H4 (cell line): ENCODE measurements at regions not wholly inside any gene's neighbourhood (a gene's known extent, or its start where the extent isn't known, plus 50 kb on each side); places are given as distances from the start of the nearest gene placed in this dataset.

Experiments
- DNase-seq: peaks from one replicate; pipeline ENCODE4 v3.0.0-alpha.2; 2015; ENCODE audit warnings: low spot score

DNA sequence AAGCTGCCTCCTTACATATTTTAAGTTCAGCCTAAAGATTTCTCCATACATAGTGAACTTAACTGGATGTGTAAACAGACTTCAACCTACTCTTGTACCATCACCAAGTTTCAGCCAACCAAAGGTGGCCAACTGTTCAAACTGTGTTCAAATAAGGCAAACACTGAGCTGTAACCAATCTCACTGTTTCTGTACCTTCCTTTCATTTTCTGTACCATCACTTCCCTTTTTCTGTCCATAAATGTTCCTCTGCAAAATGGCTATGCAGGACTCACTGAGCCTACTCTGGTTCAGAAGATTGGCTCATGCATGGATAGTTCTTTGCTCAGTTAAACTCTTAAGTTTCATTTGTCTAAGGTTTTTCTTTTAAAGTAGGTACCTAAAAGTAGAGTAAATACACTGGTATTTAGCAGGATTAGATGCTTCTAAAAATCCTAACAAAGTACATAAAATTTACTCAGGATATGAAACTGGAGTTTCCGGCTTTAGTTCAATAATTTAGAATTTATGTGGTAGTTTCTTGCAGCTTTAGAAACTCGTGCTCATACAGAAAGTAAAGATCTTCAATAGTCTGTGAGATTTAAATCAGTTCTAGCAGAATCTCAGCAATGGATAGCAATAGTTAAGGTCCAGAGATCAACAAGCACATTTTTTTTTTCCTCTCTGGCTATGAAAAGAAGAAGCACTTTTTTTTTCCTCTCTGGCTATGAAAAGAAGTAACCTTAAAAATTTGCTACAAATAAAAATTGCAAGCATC lies 282.0 kb upstream of the PPFIA2 start:
- DNase-seq = no peak

DNA sequence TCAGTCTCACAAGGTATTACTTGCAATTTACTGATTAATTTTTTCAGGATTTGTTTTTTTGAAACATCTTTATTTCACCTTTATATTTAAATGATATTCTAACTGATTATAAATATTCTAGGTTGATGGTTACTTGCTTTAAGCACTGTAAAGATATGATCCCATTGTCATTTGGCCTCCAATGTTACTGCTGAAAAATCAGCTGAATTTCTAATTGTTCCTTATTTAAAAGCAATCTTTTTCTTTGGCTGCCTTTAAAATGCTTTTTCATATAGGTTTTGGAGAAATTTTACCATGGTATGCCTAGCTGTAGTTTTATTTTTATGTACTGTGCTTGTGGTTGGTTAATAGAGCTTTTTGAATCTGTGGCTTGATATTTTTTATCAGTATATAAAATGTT lies 275.6 kb upstream of the PPFIA2 start:
- no peak for DNase-seq

DNA sequence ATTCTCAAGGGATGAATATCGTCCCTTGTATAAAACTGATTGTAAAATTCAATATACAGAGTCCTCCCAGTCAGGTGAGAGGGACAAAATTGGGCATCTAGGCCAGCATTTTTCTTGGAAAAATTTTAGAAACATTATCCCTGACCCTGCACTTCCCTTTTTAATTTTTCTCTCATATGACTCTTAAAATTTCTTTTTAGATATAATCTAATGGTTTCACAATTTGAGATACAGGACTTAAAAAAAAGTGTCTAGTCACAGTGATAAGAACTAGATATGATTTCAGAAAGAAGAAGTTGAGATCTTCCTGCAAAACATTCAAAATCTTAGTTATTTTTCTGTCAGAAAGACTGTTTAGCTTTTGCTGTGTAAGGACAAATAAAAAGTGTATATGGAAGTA lies 270.8 kb upstream of the PPFIA2 start:
- no peak for DNase-seq

DNA sequence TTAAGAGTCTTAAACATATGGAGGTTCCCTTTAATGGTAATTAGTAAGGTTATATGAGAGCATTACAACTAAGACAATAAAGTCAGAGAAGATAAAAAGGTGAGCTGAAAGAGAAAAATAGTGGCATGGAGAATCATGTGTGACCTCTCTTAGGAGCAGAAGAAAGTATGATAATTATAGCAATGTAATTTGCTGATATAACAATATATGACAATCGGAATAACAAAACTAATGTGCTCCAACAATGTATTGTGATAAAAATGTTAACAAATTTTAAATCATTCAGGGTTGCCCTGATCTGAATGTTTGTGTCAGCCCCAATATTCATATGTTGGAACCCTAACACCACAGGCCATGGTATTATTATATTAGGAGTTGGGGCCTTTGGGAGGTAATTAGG lies 269.6 kb upstream of the PPFIA2 start:
- DNase-seq = no peak

DNA sequence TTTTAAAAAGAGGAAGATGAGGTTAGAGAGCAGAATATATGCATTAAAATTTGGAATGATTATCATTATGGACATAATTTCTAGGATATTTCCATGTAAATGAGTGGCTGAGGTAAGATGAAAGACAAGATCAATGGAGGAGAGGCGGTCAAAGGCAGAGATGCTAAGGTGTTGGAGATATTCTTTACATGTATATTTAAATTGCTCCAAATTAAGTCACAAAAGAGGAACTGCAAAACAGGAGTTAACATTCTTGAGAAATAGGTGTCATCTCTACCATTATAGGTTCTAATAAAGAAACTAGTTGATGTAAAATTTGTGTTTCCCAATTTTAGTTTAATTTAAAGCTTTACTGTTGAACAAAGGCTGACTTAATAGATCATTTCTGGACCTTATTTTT lies 268.5 kb upstream of the PPFIA2 start:
- no peak for DNase-seq

DNA sequence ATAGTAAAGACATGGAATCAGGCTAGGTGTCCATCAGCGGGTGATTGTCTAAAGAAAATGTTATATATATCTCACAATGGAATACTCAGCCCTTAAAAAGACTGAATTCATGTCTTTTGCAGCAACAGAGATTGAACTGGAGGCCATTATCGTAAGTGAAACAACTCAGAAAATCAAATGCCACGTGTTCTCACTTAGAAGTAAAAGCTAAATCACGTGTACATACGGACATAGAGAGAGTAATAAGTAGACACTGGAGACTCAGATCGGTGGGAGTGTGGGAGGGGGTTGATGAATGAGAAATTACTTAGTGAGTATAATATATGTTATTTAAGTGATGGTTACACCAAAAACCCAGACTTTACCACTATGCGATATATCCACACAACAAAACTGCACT lies 266.3 kb upstream of the PPFIA2 start:
- DNase-seq = no peak

DNA sequence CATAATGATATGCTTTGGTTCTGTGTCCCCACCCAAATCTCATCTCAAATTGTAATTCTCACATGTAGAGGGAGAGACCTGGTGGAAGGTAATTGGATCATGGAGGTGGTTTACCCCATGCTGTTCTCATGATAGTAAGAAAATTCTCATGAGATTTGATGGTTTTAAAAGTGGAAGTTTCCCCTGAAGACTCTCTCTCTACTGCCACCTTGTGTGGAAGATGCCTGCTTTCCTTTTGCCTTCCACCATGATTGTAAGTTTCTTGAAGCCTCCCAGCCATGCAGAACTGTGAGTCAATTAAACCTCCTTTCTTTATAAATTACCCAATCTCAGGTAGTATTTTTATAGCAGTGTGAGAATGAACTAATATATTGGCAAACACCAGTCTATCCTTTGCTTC lies 260.4 kb upstream of the PPFIA2 start:
- DNase-seq = peak; percentile 6

DNA sequence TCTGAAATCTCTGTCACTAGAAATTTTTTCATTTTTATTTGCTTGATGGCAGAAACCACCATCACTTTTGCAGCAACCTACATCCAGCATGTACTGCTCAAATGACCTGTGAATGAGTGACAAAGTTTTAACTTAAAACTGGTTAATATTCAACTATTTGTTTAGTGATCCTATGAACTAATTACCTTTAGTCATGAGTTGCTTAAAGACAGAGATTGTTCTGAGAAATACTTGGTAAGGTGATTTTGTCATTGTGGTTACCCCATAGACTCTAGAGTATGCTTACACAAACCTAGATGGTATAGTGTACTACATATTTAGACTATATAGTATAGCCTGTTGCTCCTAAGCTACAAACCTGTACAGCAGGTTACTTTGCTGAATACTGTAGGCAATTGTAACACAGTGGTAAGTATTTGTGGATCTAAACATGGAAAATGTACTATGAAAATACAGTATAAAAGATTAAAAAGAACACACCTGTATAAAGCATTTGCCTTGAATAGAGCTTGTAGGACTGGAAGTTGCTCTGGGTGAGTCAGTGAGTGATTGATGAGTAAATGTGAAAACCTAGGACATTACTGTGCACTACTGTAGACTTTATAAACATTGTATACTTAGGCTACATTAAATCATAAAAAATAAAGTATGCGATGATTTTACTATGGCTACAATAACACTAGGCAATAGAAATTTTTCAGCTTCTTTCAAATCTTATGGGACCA lies 256.6 kb upstream of the PPFIA2 start:
- DNase-seq = no peak

DNA sequence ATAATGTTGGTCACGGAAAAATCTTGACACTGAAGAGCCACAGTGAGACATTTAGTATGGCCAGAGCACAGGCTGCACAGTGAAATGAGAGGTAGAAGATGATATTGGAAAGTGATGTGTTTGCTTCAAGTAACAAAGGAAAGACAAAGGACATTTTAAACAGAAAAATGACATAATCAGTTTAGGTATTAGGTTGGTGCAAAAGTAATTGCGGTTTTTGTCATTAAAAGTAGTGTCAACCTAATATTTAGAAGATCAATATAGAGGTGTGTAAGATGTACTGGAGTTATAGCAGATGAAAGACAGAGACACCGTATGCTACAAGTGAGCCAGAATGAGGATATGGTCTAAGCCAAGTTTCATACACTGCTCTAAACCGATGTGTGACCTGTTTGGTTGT lies 253.0 kb upstream of the PPFIA2 start:
- no peak for DNase-seq

DNA sequence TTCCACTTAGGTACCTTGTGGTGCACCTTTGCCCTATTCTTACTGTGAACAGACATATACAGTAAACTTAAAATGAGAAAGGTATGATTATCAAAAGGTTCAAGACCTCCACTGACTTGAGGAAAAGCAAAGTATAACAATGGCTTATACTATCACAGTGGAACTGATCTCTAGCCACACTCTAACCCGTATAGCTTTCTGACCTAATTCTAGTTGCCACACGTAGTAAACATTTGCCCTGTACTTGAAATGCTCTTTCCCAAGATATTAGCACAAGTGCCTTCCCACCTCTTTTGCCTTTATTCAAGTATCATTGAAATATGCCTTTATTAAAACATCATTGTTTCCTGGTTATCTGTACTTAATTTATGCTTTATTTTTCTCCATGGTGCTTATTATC lies 250.4 kb upstream of the PPFIA2 start:
- no peak for DNase-seq

DNA sequence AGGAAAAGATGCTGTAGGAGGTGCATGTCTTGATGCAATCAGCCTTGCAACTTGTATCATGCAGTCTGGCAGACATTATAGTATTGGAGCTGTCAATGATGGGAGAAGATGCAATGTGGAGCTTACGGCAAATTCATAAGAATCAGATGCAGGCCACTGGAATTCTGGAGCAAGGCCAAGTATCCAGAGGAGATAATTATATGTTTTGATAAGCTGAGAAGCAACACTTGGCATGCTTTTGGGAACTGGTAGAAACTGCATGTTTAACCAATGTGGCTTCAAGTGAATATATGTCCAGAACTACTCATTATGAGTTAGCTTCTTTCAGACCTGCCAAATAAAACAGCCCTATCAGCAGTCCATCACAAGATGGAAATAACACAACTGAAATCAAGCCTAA lies 249.1 kb upstream of the PPFIA2 start:
- no peak for DNase-seq

DNA sequence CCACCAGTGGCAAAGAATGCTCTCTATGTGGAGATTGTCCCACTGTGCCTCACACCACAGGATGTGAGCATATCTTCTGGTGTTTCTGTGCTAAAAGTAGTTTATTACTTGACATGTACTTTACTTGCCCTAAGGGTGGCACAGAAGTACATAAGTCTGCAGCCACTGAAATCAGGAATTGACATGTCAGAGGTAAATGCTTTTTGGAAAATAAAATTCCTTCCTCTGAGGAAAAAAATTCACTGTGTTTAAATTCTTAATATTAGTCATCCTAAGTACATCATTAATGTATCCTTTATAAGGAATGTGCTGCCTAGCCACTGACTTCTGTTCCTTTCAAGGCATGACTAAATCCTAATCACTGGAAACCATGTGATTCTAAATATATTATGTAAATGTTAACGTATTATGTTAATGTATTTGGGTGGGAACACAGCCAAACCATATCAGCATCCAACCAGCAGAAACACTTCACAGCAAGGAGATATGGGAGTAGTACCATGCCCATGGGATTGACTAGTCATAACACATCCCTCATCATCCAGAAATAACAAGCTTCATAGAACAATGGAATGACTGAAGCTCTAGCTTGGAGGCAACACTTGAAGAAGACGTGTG lies 239.7 kb upstream of the PPFIA2 start:
- DNase-seq = no peak

DNA sequence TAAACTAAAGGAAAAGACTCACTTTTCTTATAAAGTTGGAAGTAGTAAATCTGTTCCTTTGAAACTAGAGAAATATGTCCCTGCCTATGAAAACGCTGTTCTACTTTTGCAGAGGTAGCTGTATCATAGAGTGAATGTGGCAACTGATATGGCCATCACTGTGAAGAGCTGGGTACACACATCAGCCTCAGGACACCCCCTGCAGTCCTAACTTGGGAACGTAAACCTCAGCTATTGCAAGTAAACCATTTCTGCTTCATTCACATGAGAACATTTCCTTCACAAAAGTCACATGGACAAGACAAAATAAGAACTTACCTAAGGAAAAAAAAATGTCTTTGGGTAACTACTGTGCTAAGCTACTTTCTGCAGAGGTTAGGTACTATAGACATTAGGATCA lies 233.3 kb upstream of the PPFIA2 start:
- peak; percentile 54 for DNase-seq

DNA sequence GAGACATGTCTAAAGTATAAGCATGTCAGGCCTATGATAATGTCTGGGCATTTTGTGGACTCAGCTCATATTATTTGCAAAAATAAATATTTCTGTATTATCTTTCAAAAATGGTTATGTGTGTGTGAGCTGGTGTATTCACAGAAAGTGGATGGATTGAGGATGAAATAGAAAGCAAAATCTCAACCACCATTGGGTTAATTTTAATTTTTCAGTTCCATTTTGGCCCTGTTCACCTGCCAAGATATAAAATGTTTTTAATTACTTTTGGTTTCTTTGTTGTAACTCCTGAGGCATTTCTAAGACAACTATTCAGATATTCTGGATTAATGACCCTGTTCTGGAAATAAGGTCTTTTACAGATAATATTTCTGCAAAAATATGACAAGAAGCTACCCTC lies 232.7 kb upstream of the PPFIA2 start:
- no peak for DNase-seq

DNA sequence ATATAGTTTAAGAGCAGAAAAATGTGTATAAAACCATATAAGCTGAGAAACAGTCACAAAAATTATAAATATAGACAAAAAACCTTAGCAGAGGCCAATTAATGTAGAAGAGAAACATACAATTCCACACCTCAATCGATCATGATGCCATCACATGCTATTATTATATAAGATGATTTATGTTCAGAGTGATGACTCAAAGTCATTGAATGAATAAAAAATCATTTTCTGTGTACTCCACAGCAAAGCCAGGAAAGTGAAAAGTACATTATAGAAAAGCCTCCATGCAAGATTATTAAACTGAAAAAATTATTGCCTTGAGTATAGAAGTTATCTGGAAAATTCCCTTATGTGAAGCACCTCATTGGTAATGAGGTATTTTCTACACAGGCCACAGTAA lies 229.2 kb upstream of the PPFIA2 start:
- DNase-seq = no peak

DNA sequence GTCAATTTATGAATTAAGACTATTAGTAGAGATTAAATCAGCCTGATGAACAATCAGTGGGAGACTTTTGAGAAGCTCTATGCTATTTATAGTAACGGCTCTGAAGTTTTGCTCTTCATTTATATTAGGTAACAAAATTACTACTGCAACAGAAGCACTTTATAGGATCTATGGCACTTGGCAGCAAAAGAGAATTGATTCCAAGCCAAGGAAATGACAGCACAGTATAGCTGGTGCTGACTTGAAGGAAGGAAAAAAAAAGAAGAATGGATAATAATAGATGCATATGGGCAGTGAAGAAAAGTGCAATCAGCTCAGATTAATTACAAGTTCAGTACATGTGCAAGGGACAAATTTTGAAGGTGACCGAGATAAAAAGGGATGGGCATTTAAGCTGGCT lies 228.2 kb upstream of the PPFIA2 start:
- DNase-seq = no peak

DNA sequence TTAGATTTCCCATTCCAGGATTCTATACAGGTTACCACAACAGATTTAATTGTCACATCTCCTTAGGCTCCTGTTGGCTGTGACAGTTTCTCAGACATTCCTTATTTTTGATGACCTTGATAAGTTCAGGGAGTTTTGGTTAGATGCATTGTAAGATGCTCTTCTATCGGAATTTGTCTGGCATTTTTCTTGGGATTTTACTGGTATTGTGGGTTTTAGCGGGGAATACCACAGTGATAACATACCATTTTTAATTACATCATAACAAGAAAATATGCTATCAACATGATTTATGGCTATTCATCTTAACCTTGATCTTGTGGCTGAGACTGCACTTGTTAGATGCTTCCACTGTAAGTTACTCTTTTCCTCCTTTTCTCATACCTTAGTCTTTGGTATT lies 217.5 kb upstream of the PPFIA2 start:
- DNase-seq = no peak

DNA sequence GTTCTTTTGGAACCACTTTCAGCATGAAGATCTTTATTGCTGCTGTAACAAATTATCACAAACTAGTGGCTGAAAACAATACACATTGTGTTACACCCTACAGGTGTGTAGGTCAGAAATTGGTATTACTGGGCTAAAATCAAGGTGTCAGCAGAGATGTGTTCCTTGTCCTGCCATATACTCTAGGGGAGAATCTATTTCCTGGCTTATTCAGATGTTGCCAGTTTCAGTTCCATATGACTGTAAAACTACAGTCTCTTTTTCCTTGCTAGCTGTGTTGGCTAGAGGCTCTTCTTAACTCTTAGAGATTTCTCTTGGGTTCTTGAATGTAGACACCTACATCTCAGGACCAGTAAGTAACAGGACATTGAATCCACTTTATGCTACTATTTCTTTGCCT lies 215.6 kb upstream of the PPFIA2 start:
- no peak for DNase-seq

DNA sequence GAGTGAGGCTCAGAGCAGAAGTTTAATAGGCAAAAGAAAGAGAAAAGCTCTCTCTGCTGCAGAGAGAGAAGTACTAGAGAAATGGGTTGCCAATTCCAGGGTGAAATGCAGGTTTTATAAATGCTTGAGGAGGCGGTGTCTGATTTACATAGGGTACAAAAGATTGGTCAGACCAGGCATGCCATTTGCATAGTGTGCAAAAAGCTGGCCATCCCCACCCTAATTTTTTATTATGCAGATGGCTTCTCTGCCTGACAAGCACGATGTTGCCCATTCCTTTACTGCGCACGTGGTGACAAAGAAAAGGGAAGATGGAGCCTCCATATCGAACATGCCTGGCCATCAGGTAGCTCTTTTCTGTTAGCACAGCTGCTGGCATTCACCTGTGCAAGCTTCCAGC lies 209.3 kb upstream of the PPFIA2 start:
- no peak for DNase-seq

DNA sequence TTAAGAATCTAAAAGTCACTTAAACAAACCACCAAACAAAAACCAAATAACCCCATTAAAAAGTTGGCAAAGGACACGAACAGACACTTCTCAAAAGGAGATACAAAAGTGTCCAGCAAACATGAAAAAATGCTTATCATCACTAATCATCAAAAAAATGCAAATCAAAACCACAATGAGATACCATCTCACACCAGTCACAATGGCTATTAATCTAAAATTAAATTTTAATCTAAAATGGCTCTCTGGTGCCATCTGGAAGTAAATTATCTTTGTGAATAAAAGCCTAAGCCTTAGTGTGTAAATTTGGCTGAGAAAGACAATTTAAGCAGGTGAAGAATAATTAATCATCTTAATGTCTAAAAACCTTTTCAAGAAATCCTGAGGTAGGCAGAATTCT lies 204.5 kb upstream of the PPFIA2 start:
- DNase-seq = no peak

DNA sequence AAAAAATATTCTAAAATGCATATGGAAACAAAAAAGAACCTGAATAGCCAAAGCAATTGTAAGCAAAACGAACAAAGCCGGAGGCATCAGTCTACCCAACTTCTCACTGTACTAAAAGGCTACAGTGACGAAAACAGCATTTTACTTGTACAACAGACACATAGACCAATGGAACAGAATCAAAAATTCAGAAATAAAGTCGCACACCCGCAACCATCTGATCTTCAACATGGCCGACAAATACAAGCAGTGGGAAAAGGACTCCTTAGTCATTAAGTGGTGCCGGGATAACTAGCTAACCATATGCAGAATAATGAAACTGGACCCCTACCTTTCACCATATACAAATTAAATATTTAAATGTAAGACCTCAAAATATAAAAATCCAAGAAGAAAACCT lies 203.9 kb upstream of the PPFIA2 start:
- no peak for DNase-seq

DNA sequence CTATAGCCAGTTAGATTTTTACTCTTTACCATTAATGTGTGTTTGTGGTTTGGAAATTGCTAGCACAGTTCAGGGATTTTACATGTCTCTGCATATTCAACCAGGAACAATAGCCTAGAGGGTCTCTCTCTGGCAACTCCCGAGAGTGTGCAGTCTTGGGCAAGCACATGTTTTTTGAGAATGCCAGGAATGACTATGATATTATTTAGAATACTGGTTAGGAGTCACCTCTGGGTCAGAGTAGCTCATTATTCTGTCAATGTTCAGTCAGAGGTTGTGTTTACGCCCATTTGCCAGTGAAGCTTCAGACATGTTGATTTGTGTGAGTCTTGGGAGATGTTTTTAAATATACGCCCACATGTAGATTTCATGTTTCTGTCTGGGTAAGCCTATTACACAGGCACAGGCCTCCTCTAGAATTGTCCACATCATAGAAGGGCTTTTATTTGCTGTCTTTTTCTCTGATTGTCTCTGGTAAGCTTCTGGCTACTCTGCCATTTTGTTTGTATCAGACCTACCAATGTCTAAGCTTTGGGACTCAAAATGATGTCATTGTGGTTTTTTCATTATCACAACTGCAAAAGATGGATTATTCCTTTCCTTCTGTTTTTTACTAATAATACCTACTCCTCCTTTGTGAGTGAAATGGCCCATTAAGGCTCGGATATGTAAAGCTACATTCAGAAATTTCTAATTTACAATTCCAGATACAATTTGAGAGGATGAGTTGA lies 203.1 kb upstream of the PPFIA2 start:
- DNase-seq = no peak

DNA sequence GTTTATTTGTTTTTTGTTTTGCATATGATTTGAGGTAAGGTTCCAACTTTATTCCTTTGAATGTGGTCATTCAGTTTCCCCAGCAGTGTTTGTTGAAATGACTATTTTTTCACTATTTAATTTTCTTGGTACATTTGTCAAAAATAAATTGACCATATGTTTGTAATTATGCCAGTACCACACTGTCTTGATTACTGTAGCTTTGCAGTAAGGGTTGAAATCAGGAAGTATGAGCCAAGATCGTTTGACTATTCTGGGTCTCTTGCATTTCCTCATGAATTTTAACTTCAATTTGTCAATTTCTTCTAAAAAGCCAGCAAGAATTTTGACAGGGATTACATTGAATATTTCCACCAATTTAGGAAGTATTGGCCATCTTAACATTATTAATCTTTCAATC lies 199.3 kb upstream of the PPFIA2 start:
- DNase-seq = no peak
